Retinal pigment epithelial cell (primary cell): ENCODE measurements at regions not wholly inside any gene's neighbourhood (a gene's known extent, or its start where the extent isn't known, plus 50 kb on each side); places are given as distances from the start of the nearest gene placed in this dataset.

Experiments
- DNase-seq: peaks from one replicate; pipeline ENCODE4 v3.0.0-alpha.2; 2010; ENCODE audit warnings: low read depth
- H3K4me3 ChIP-seq: 2 replicates; pipeline ENCODE4 v1.5.1; 2011; ENCODE audit warnings: mild to moderate bottlenecking, low read length, control low read depth, moderate library complexity
- CTCF ChIP-seq: conservative IDR thresholded peaks from 2 replicates; pipeline ENCODE4 v1.5.1; 2011; ENCODE audit warnings: low read depth, low read length, control low read depth, inconsistent platforms

GRCh38 chr2:64338910-64339500, 115.0 kb upstream of the LGALSL start:
- TF ChIP-seq CTCF = no peak
- no peak overlapping the region for H3K4me3 ChIP-seq
- DNase-seq = no peak

- no peak for TF ChIP-seq CTCF
- no peak for DNase-seq
- no peak overlapping the region for H3K4me3 ChIP-seq
Observed at GRCh38 chr2:64341461-64341860, 112.5 kb upstream of the LGALSL start.

DNA sequence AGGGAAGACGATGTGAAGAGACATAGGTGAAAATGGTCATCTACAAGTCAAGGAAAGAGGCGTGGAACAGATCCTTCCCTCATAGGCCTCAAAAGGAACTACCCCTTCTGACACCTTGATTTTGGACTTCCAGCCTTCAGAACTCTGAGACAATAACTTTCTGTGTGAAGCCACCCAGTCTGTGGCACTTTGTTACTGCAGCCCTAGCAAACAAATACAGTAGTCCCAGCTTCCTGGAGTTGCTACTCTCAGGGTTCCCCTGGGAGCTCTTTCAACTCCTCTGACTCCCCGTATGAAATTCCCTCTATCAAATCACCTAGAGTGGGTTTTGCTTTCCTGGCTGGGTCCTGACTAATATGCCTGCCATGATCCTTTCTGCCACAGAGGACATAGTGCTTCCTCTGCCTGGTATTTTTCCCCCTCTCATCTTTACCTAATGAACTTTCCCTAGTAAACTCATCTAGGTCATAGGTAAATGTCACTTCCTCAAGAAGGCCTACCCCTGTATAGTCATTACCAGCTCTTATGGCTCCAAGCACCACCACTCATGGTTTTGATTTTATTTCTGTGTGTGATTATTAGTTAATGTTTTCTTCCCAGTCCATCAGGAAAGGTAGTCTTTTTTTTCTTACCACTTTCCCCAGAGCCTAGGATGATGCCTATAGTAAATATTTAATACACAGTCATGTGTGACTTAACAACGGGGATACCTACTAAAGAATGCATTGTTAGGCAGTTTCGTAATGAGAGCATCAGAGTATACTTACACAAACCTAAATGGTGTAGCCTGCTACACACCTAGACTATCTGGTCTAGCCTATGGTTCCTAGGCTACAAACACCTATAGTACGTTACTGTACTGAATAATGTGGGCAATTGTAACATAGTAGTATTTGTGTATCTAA, 111.5 kb upstream of the LGALSL start:
- no peak for TF ChIP-seq CTCF
- no peak for DNase-seq
- H3K4me3 ChIP-seq = no peak overlapping the region

DNA sequence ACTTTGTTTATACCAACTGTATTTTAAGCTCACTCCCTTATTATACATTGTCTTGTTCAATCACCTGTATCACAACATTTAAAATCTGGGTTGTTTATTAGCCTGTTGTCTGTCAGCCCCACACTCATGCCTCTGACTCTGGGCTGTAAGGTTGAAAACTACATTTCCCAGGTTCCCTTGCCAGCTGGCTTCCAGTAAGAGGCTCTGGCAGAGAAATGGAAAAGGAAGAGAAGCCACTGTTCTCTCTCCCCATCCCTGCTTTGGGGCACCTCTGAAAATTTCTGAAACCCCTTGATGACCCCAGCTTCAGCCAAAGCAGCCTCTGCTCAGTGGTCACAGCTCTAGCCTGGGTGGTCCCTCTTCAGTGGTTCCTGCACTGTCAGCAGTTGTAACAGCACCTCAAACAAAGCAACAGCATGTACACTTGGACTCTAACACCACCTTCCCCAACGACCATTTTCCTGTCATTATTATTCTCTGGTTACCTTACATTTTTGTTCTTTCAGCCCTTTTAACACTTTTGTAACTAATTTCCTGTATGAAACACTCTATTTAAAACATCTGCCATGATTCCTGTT, 108.9 kb upstream of the LGALSL start:
- H3K4me3 ChIP-seq = no peak overlapping the region
- no peak for DNase-seq
- TF ChIP-seq CTCF = no peak

DNA sequence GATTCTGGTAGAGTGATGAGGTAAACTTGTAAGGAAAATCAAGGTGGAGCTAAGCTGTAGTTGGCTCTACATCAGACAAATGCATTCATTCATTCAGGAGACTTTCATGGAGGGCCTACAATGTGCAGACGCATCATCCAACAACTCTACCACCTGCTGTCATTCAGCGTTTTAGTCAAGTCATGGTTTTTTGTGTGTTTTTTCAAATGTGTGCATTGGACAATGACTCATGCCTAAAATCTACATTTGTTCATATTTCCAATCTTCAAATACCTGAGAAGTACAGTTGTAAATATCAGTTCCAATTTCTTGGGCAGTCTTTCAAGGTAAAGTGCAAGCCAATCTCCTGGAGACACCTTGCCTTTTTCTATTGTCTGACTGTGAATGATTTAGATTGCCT, 108.0 kb upstream of the LGALSL start:
- H3K4me3 ChIP-seq = no peak overlapping the region
- DNase-seq = no peak
- no peak for TF ChIP-seq CTCF

DNA sequence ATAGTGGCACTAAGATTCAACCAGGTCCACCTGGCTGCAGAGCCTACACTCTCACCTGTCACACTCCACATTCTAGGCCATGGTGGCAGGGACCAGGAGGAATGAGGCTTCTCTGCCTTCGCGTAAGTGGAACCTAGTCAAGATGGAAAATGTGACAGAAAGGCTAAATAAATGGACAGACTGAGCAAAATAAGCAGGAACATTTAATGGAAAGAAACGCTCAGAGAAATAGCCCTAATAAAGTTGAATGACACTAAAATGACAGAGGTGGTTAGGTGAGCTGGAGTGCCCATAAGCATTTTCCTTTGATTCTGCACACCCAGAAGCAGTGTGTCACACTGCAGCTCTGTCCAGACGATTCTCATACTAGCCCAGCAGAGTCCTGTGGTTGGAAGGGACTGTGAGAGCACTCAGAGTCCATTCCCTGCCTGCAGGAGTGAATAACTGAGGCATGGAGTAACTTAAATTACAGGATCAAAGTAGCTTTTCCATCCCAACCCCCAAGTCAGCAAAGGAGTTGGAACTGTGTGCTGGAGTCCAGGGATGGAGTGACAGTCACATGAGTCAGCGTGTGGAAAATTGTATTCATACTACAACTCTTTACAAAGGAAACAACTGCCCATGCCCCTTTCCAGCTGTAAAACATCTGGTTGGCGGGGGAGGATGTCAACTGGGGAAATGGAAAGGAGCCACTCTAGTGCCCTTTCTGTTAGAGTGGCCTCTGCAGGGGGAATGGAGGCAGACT, 105.4 kb upstream of the LGALSL start:
- no peak overlapping the region for H3K4me3 ChIP-seq
- no peak for TF ChIP-seq CTCF
- DNase-seq = no peak
